Stomach (tissue), 4 donors: ENCODE measurements at regions not wholly inside any gene's neighbourhood (a gene's known extent, or its start where the extent isn't known, plus 50 kb on each side); places are given as distances from the start of the nearest gene placed in this dataset.

Source experiments
- POLR2A ChIP-seq, 4 donors: fragments of 450-650 bp; IDR thresholded peaks; one replicate each; pipeline ENCODE4 v1.6.1; 2016; ENCODE audit warnings: antibody characterized with exemption in 4 of 4, control low read depth in 2 of 4, mild to moderate bottlenecking in 1 of 4, moderate library complexity in 1 of 4
- POLR2AphosphoS5 ChIP-seq, 3 donors: sonication (generic); formaldehyde crosslinking; IDR thresholded peaks; one replicate each; pipeline ENCODE4 v1.6.1; 2016; ENCODE audit warnings: antibody characterized with exemption in 3 of 3
- TF ChIP-seq, protein P1 (sequence below), 7 experiments: fragments of 450-650 bp in 4 of 7; fragments of 200-600 bp in 3 of 7; sonication (generic) in 3 of 7; IDR thresholded peaks; one replicate each; pipeline ENCODE4 v1.5.1; 2016 to 2019; ENCODE audit warnings: antibody characterized with exemption in 7 of 7, control low read depth in 2 of 7, mild to moderate bottlenecking in 1 of 7

DNA sequence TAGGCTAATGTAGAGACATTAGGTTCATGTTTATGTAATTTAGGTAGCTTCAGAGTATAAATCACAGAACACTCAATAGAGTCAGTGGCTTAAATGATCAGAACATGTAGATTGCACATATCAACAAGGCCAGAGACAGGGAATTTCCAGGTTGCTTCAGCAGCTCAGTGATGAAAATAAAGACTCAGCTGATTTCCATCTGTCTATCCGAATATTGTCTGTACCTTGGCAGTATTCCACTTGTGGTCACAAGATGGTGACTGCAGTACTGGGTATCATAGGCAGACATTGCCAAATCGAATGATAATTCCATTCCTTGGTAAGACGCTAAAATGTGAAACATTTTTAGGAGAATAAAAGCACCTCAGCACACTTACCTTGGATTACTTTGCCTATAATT is 702.2 kb downstream of the MAT2B start:
- TF ChIP-seq, protein P1, sequence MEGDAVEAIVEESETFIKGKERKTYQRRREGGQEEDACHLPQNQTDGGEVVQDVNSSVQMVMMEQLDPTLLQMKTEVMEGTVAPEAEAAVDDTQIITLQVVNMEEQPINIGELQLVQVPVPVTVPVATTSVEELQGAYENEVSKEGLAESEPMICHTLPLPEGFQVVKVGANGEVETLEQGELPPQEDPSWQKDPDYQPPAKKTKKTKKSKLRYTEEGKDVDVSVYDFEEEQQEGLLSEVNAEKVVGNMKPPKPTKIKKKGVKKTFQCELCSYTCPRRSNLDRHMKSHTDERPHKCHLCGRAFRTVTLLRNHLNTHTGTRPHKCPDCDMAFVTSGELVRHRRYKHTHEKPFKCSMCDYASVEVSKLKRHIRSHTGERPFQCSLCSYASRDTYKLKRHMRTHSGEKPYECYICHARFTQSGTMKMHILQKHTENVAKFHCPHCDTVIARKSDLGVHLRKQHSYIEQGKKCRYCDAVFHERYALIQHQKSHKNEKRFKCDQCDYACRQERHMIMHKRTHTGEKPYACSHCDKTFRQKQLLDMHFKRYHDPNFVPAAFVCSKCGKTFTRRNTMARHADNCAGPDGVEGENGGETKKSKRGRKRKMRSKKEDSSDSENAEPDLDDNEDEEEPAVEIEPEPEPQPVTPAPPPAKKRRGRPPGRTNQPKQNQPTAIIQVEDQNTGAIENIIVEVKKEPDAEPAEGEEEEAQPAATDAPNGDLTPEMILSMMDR (IDR thresholded peaks at IDR 0.05) = no peak
- TF ChIP-seq POLR2AphosphoS5 (IDR thresholded peaks at IDR 0.05) = no peak
- TF ChIP-seq POLR2A (IDR thresholded peaks at IDR 0.05) = no peak
